CD4-positive, alpha-beta T cell treated with Interleukin-6 for 4 hours (primary cell): ENCODE measurements at regions not wholly inside any gene's neighbourhood (a gene's known extent, or its start where the extent isn't known, plus 50 kb on each side); places are given as distances from the start of the nearest gene placed in this dataset.
"Not testable (repeated sequence)": the region's sequence is repeated elsewhere in the genome, so short reads cannot be mapped to it uniquely, and the experiment has no call there.

Experiments
- DNase-seq: peaks from one replicate; pipeline ENCODE4 v3.0.0-alpha.2; 2020; ENCODE audit warnings: mixed read lengths

GRCh38 chr15:96947296-96948229 is 617.1 kb downstream of the NR2F2 start:
- DNase-seq = no peak

DNA sequence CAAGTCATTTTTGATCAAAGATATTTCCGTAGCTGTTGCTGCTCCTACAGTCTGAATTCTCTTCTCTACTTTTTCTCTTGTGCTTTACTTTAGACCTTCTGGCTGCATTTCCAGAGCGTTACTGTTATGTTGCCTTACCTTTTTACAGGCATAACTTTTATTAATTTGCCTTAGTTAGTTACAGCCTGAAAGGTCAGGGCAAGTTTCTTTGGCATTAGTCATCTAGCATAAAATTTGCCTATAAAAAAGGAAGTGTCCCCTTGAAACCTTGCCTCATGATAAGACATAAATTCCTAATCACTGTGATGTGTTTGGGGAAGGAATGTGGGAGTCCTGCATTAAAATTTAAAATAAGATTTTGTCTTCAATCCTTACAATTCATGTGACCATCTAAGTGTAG is 618.5 kb downstream of the NR2F2 start:
- no peak for DNase-seq

DNA sequence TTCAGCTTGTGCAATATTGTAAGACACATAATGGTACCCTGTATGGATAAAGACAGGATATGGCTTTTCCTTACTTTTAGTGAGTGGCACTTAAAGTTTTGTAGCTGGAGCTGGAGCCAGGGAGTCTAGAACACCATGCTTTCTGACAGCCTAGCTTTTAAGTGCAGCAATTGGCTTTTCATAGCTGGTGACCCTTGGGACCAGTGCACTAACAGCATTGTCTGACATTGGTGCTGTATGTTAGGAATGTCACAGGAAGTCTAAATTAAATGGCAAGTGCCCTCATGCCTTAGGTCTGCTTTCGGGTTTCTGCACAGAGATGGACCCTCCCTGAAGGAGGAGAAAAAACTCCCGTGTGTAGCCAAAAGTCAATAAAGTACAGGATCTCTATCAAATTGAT is 628.2 kb downstream of the NR2F2 start:
- DNase-seq = no peak

- DNase-seq = no peak
These were observed 629.0 kb downstream of the NR2F2 start for GRCh38 chr15:96959501-96959900.

DNA sequence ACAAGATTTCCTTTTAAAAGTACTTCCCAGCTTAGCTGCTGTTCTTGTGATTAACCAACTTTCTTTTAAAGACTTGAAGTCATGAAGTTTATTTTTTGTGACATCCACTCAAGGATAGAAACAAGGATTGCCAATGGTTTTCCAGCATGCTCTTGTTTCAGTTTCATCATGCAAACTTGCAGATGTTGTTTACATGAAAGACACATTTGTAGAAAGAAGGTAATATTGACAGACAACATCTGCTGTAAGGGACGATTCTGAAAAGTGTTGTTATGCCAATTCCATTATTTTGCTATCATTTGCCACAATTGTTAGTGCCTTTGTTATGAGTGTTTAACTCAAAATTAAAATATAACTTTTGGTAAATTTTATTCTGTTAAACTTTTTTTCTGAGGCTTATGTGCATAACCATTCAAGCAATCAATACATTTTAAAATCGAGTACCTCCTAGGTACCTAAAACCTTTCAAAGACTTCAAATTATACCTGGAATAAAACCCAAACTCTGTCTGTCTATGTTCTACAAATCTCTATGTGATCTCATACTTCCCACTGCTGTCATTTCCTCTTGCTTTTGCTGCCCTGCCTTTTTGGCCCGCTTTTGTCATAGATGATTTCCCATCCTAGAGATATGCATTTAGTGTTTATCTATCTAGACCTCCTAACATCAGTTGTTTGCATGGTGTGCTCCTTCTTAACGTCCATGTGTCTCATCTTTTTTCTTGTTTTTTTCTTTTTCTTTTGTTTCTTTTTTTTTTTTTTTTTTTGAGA is 630.4 kb downstream of the NR2F2 start:
- DNase-seq = no peak

DNA sequence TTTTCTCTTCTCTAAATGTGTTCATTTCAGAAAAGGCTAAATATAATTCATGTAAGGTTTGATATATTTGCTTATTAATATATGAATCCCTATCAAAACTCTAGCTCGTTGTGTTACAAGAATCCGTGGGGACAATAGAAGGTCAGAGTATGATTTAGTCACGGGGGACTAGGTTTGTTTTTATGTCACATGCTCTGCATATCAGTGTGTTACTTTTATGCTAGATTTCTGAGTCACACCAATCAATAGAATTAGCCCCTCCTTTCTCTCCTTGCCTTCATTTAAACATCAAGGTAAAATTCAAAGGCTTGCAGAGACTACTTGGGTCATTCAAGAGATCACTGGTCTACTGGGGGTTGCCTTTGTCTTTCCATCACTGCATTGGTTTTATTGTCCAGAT is 636.1 kb downstream of the NR2F2 start:
- no peak for DNase-seq

DNA sequence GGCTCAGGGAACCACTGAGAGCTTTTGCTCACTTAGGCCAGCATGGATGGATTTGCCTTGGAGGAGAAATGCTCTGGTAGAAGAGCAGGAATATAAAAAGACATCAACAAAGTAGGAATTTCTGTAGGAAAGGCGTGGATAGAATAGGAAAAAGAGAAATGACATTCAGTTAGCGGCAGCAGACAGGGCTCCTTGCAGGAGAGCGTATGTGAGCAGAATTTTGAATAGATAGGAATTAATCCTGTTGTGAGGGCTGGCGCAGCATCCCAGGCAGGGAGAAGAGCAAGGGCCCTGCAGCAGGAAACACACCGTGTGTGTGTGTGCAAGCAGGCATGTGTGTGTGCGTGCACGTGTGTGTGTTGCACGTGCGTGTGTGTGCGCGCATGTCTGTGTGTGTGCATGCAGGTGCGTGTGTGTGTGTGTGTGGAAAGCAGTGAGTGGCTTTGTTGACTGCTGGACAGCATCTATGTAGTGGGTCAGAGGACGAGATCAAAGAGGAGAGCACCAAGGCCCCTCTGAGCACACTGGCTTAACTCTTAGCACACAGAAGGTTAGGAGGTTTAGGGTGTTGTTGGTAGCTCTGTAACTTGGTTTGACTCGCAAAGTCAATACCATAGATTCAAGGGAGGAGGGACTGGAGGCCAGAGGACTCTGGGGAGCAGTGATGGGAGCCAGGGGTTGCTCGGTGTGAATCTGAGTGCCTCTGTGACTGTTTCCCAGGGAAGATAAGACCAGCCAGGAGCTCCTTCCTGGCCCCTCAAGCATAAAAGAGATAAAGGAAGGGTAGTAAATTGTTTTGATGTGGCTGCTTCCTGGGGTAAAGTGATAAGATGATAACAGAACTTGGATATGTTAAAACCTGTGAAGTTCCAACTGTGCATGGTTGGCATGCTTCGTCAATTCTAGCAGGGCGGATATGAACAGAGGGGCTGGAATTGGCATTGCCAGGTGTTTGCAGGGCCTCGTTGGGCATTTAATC is 639.5 kb downstream of the NR2F2 start:
- no peak for DNase-seq

DNA sequence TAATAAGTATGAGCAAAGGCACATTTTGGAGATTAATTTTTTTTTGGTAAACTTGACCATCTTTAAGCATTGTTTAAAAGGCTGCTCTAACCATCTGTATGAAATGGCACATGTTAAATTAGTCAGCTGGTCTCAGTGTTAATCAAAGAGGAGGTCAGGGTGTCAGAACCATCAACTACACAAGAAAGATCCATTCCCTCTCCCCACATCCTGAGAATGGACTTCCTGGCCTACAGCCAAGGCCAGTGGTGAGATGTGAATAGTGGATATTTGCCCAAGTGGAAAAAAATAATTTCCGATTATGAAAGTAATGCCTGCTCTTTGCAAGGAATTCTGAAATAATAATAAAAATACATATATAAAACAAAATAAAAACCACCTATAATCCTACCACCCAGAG is 641.7 kb downstream of the NR2F2 start:
- no peak for DNase-seq

GRCh38 chr15:96974761-96975160 is 644.3 kb downstream of the NR2F2 start:
- no peak for DNase-seq

- no peak for DNase-seq
These were observed 647.4 kb downstream of the NR2F2 start for GRCh38 chr15:96977886-96978285.

DNA sequence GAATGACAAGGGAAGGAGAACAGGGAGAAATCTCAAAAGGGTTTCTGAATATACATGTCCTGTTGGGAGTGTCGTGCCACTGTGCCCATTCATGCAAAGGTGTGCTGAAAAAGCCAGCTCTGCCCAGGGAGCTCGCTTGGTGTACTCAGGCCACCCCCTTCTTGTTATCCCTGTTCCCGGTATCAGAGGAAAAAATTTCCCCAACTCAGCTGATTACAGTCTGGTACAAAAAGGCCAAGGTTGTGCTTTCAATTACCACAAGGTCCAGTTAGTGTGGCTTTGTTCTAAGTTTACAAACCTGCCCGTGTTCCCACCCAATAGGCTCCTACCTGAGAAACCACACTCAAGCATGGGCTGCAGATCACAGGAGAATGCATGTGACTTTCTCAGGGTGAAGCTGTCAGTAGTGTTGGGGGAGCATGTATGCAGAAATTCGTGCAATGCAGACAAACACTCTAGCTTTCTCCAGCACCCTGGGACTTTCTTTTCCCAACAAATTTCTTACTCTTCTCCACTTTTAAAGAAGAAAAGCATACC is 648.5 kb downstream of the NR2F2 start:
- DNase-seq = no peak

DNA sequence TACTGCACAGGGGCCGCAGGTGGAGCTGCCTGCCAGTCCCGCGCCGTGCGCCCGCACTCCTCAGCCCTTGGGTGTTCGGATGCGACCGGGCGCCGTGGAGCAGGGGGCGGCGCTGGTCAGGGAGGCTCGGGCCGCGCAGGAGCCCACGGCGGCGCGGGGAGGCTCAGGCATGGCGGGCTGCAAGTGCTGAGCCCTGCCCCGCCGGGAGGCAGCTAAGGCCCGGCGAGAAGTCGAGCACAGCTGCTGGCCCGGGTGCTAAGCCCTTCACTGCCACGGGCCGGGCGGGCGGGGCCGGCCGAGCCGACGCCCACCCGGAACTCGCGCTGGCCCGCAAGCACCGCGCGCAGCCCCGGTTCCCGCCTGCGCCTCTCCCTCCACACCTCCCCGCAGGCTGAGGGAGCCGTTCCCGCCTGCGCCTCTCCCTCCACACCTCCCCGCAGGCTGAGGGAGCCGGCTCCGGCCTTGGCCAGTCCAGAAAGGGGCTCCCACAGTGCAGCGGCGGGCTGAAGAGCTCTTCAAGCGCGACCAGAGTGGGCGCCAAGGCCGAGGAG is 653.7 kb downstream of the NR2F2 start:
- DNase-seq = not testable (repeated sequence)

DNA sequence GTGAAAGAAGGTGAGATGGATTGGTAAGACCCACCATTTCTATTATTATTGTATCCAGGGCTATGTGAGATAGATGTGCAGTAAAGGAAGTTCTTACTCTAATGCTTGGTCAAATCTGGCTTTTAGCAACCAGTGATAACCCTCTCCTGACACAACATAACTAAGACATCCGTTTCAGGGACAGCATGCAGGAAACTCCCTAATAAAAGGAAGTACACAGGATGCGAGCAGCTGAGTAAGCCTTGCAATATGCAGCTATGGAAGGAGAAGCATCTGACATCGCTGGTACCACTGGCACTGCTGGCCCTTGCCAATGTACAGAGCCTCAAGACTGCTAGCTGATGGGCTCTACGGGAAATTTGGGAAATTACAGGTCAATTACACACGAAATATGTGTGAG is 662.3 kb downstream of the NR2F2 start:
- no peak for DNase-seq

GRCh38 chr15:96997538-96997937 is 667.0 kb downstream of the NR2F2 start:
- DNase-seq = no peak

DNA sequence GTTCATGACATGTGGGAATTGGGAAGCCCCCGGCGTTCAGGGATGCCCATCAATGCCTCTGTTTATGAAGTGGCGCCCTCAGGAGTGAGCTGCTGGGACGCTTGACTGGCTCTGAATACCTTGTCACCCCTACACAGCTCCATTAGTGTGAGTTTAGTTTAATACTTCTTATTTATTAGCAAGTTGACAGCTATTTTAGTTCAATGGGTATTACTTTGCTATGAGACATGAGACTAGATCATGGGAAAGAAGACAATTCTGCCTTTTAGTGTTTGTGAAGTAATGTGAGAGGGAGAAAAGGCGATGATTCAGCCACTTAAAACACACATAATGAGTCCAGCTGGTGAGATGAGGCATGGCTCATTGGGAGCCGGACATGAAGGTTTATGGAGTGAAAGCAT is 678.5 kb downstream of the NR2F2 start:
- no peak for DNase-seq

- no peak for DNase-seq
These were observed 682.5 kb downstream of the NR2F2 start for GRCh38 chr15:97012986-97013385.

DNA sequence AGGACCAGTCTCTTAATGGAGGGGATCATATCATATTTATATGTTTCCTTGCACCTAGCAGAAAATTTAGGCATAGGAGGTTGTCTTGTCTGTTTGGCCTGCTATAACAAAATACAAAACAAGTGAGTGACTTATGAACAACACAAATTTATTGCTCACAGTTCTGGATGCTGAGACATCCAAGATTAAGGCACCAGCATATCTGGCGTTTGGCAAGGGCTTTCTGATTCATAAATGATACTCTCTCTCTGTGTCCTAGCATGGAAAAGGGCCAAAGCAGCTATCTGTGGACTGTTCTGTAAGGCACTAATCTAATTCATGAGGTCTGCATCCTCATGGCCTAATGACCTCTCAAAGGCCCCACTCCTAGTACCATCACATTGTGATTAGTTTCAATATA is 683.0 kb downstream of the NR2F2 start:
- DNase-seq = no peak

- no peak for DNase-seq
These were observed 683.5 kb downstream of the NR2F2 start for GRCh38 chr15:97014001-97014400.

DNA sequence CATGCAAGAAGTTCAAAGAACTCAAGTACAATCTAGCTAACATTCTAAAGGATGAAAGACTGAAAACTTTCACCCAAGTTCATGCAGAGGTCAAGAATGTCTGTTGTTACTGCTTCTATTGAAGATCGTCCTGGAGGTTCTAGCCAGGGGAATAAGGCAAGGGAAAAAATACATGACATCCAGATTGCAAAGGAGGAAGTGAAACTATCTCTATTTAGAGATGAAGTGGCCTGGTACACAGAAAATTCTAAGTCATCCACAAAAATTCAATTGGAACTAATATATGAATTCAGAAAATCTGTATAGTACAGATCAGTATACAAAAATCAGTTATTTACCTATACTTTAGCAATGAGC is 693.0 kb downstream of the NR2F2 start:
- DNase-seq = no peak

GRCh38 chr15:97026781-97027180 is 696.3 kb downstream of the NR2F2 start:
- no peak for DNase-seq

- no peak for DNase-seq
These were observed 697.3 kb downstream of the NR2F2 start for GRCh38 chr15:97027772-97028171.

DNA sequence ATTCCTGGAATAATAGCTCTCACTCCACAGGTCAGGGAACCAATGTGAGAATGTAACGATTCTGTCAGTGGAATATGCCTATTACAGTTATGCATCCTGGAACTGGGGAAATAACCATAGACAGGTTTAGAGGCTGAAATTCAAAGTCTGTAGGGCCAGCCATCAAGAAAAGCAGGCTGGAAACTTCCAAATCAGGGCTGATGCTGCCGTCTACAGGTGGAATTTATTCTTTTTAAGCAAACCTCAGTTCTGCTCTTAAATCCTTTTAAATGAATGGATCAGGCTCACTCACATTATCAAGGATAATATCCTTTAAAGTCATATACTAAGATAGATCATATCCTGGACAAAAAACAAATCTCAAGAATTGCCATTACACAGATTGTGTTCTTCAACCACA is 699.8 kb downstream of the NR2F2 start:
- no peak for DNase-seq
